GM13976 (cell line): ENCODE measurements at regions not wholly inside any gene's neighbourhood (a gene's known extent, or its start where the extent isn't known, plus 50 kb on each side); places are given as distances from the start of the nearest gene placed in this dataset.

Experiments
- DNase-seq: peaks from one replicate; pipeline ENCODE4 v3.0.0; 2012; ENCODE audit warnings: low spot score
- in situ Hi-C: fragments of 300-500 bp; cut with MboI; formaldehyde crosslinking; loops from one replicate; pipeline ENCODE4 v1.12.0; 2022; ENCODE audit warnings: low sequenced_read_pairs, mixed read lengths, inconsistent platforms; ENCODE audit not compliant: unreplicated experiment
- TF ChIP-seq, protein P1 (sequence below): IDR thresholded peaks from 2 replicates; pipeline ENCODE4 v1.5.1; 2012; ENCODE audit warnings: borderline replicate concordance, mild to moderate bottlenecking; ENCODE audit not compliant: insufficient read depth; ENCODE audit errors: extremely low read depth, missing control alignments, control extremely low read depth

DNA sequence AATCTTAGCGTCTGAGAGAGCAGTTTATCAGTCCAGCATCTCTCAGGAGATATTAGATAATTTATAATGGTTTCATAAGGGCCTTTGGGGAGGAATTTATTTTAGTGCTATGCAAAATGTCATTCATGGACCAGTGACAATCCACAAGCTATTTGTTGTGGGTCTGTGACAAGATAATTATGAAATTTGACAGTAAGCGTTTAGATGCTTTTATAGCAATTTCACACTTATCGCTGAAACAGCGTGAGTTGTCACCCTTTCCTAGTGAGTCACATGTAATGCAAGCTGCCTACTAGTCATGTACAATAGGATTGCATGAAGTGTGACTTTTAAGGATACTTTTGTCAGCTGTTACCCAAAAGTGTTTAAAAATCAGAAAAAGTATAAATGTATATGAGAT, 315.6 kb upstream of the THBS1 start:
- no peak for DNase-seq
- TF ChIP-seq, protein P1, sequence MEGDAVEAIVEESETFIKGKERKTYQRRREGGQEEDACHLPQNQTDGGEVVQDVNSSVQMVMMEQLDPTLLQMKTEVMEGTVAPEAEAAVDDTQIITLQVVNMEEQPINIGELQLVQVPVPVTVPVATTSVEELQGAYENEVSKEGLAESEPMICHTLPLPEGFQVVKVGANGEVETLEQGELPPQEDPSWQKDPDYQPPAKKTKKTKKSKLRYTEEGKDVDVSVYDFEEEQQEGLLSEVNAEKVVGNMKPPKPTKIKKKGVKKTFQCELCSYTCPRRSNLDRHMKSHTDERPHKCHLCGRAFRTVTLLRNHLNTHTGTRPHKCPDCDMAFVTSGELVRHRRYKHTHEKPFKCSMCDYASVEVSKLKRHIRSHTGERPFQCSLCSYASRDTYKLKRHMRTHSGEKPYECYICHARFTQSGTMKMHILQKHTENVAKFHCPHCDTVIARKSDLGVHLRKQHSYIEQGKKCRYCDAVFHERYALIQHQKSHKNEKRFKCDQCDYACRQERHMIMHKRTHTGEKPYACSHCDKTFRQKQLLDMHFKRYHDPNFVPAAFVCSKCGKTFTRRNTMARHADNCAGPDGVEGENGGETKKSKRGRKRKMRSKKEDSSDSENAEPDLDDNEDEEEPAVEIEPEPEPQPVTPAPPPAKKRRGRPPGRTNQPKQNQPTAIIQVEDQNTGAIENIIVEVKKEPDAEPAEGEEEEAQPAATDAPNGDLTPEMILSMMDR, result no peak
- in situ Hi-C loops, result no loop called here

DNA sequence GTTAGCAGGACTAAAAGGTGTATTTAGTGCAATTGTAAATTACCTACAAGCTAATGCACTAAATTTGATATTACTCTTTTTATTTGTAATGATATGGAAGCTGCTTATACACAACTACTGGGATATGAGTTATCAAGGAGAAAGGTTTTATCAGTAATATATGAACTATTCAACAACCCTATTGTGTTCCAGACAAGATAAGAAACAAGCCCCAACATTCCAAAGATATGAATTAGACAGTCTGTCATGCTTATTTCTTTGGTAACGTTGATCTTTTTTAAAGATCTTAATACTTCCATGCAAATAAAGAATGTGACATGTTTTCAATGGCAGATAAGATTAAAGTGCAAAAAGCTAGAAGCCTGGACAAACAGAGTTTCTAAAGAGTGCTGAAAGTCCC, 314.0 kb upstream of the THBS1 start:
- in situ Hi-C loops, result no loop called here
- TF ChIP-seq, protein P1, result no peak
- DNase-seq, result no peak

DNA sequence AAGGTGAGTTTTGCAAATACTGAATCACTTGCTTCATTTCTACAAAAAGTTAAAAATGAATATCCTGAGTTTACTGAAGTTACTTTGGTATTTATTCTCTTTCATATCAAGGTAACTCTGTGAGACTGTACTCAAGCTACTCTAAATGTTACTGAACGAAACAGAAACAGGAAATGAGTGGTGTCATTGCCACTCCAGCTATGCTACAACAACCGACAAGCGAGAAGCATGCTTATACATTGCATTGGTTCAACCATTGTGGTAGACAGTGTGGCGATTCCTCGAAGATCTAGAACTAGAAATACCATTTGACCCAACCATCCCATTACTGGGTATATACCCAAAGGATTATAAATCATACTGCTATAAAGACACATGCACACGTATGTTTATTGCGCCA, 313.2 kb upstream of the THBS1 start:
- in situ Hi-C loops, result no loop called here
- DNase-seq, result no peak
- TF ChIP-seq, protein P1, result no peak

DNA sequence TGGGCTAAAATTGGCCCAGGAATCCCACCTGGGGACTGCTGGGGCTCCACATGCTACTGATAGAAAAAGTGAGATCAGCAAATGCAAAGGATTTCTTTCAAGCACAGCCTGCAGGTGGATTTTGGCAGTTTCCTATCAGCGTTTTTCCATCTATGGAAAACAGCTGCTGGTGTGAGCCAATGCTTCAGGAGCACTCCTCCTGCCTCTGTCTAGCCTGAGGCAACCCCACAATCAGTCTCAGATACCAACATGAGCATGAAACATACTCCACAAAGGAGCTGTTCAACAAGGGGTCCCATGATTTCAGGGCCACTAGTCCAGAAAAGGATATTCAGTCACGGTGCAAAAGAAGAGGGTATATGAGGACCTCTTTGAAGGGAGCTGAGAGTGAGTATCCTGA, 311.5 kb upstream of the THBS1 start:
- TF ChIP-seq, protein P1, result no peak
- DNase-seq, result no peak
- in situ Hi-C loops, result no loop called here

DNA sequence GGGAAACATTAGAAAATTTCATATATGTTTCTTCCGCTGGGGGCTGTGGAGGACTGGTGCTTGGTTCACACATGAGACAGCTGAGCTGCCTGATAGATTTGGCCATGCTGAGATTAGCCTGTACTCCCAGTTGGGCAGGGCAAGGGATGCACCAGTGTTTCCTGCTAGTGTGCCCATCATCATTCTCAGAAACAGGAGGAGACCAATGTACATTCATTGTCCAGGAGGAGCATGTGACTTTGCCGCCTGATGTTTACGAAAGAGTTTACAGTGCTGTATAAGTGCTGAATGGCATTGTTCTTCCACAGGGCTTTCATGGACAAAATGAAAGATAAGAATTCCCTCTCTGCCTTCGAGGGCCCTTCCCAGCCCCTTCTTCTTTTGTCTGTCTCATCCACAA, 311.1 kb upstream of the THBS1 start:
- in situ Hi-C loops, result no loop called here
- no peak for DNase-seq
- TF ChIP-seq, protein P1, result no peak

DNA sequence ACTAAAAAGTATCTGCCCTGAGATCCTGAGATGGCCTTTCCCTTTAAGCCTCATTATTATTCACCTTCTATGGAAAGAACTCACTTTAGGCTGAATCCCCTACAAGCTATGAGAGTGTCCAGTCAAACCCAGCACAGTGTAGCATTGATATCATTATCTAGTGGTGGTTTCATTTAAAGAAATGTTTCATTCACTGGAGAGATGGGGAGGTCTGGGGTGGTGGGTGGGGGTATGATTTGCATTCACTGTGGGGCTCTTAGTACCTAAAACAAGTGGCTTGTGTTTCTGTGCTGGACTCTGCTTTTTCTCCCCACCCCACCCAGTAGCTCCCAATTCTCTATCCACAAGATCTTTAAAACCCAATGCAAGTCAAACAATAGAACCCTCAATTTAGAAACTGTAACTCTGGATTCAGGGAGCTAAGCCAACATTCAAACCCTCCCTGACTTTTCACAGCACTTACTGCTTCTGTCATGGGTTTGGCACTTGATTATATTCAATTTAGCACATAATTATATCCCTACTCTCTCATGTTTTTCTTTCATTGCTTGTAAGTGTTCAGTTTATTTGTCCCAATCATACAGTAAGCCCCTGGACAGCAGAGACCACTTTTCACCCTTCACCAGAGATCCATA, 310.5 kb upstream of the THBS1 start:
- TF ChIP-seq, protein P1, result no peak
- DNase-seq, result no peak
- in situ Hi-C loops, result no loop called here
